Gastroesophageal sphincter (tissue), 3 donors: ENCODE measurements at regions not wholly inside any gene's neighbourhood (a gene's known extent, or its start where the extent isn't known, plus 50 kb on each side); places are given as distances from the start of the nearest gene placed in this dataset.

ENCODE experiments used
- CTCF ChIP-seq, 4 experiments: fragments of 200-600 bp in 2 of 4; fragments of 450-650 bp in 2 of 4; sonication (generic) in 1 of 4; IDR thresholded peaks; one replicate each; pipeline ENCODE4 v1.5.1; 2017 to 2019; ENCODE audit warnings: antibody characterized with exemption in 4 of 4, mild to moderate bottlenecking in 2 of 4, moderate library complexity in 2 of 4
- POLR2A ChIP-seq, 2 donors: fragments of 450-650 bp; IDR thresholded peaks; one replicate each; pipeline ENCODE4 v1.6.1; 2017; ENCODE audit warnings: antibody characterized with exemption in 2 of 2, mild to moderate bottlenecking in 2 of 2, moderate library complexity in 1 of 2

- no peak for TF ChIP-seq POLR2A (IDR thresholded peaks at IDR 0.05)
- no peak for TF ChIP-seq CTCF (IDR thresholded peaks at IDR 0.05)
Observed at GRCh38 chr12:124472690-124473279, 94.6 kb downstream of the NCOR2 start.
